ENCODE measurements at regions not wholly inside any gene's neighbourhood (a gene's known extent, or its start where the extent isn't known, plus 50 kb on each side); places are given as distances from the start of the nearest gene placed in this dataset.

DNA sequence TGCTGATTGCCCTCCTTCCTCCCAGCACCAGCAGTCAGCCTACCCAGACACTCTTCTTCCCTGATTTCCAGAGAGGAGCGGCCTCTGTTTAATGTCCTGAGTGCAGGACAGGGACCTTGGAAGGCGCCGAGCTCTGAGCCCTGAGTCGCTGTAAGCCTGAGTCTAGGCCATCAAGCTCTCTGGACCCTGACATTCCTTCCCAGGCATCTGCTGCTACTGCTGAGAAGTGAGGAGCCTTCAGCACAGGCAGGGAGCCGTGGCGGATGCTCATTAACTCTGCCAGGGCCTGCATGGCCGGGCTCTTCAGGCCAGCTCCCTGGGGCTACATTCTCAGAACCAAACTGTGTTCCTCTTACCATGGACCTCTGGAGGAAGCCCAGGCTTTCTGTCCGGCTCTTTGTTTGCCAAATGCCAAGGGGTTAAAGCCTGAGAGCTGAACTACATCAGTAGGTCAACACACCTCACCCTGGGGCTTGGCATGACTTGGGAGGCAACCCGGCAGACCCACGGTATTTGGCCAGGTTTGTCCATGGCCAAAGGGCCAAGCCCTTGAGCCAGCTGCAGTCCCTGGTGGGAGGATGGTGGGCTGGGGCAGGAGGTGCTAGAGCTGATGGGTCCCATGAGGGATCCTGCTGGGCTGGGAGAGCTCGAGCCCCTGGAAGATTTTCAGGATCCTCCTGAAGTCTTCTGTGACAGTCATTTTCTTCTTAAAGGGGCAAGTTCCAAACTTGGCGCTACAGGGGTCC is 721.4 kb downstream of the BRD1 start:
- Histone ChIP-seq H3K36me3 (ENCODE audit: low read depth, low read length) (no peaks in the 10 kb centered on the region), H4K20me1 (ENCODE audit: low read length) (no peaks in the 10 kb centered on the region), H3K27me3 (ENCODE audit: low read length) (no peaks in the 10 kb centered on the region), H3F3A (ENCODE audit: low read length, unreplicated experiment) (no peaks in the 10 kb centered on the region), H3K9ac (ENCODE audit: low read length) (no peak overlapping the region), H3K4me1 (ENCODE audit: insufficient read depth, low read length) (no peaks in the 10 kb centered on the region), H3K4me3 (ENCODE audit: low read length) (no peak overlapping the region), H3K79me2 (ENCODE audit: low read length) (no peaks in the 10 kb centered on the region), H3K4me2 (ENCODE audit: low read length) (no peak overlapping the region), H2AFZ (ENCODE audit: low read length) (no peak overlapping the region), H3K9me3 (ENCODE audit: low read length) (no peaks in the 10 kb centered on the region), H3K27ac (ENCODE audit: low read length) (no peak overlapping the region), H3K9me2 (replicated peaks; ENCODE audit: low read length) (no peaks in the 10 kb centered on the region)
- CTCF ChIA-PET = no interaction called here
- TF ChIP-seq EZH2phosphoT487 (IDR thresholded peaks at IDR 0.05; ENCODE audit: borderline replicate concordance, low read length) = no peak
- TF ChIP-seq, protein P1, sequence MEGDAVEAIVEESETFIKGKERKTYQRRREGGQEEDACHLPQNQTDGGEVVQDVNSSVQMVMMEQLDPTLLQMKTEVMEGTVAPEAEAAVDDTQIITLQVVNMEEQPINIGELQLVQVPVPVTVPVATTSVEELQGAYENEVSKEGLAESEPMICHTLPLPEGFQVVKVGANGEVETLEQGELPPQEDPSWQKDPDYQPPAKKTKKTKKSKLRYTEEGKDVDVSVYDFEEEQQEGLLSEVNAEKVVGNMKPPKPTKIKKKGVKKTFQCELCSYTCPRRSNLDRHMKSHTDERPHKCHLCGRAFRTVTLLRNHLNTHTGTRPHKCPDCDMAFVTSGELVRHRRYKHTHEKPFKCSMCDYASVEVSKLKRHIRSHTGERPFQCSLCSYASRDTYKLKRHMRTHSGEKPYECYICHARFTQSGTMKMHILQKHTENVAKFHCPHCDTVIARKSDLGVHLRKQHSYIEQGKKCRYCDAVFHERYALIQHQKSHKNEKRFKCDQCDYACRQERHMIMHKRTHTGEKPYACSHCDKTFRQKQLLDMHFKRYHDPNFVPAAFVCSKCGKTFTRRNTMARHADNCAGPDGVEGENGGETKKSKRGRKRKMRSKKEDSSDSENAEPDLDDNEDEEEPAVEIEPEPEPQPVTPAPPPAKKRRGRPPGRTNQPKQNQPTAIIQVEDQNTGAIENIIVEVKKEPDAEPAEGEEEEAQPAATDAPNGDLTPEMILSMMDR (conservative IDR thresholded peaks at IDR 0.05; ENCODE audit: low read depth, low read length) = no peak
- no peak for TF ChIP-seq EZH2 (IDR thresholded peaks at IDR 0.05; ENCODE audit: low read length, unreplicated experiment)
- ATAC-seq = no peak
- DNase-seq = no peak
- no TSS peak for BruUV-seq (replicated peaks)
- intact Hi-C loops (cut with micrococcal nuclease) = no loop called here
- POLR2A ChIA-PET (ENCODE audit: unreplicated experiment) = no interaction called here

DNA sequence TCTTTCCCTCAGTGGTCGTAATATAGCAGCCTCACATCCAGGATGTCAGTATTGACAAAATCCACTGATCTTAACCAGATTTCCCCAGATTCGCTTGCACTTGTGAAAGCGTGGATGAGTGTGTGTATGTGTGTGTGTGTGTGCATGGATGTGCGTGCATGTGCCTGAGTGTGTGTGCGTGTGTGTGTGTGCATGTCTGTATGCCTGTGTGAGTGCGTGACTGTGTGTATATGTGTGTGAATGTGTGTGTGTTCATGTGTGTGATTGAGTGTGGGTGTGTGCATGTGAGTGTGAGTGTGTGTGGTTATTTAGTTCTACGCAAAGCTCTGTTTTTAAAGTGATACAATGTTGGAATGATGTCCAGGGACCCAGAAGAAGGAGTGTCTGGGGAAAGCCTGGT is 723.2 kb downstream of the BRD1 start:
- no peaks in the 10 kb centered on the region for H3K4me1 ChIP-seq (ENCODE audit: insufficient read depth, low read length)
- TF ChIP-seq EZH2phosphoT487 (IDR thresholded peaks at IDR 0.05; ENCODE audit: borderline replicate concordance, low read length) (no peak), EZH2 (IDR thresholded peaks at IDR 0.05; ENCODE audit: low read length, unreplicated experiment) (no peak)
- TF ChIP-seq, protein P1 (conservative IDR thresholded peaks at IDR 0.05; ENCODE audit: low read depth, low read length) = no peak
- no peak overlapping the region for H3K9ac ChIP-seq (ENCODE audit: low read length)
- no TSS peak for BruUV-seq (replicated peaks)
- no peak overlapping the region for H3K4me3 ChIP-seq (ENCODE audit: low read length)
- no peaks in the 10 kb centered on the region for H4K20me1 ChIP-seq (ENCODE audit: low read length)
- DNase-seq (no peak), ATAC-seq (no peak)
- H3K9me3 ChIP-seq (ENCODE audit: low read length) = no peaks in the 10 kb centered on the region
- no peaks in the 10 kb centered on the region for H3K36me3 ChIP-seq (ENCODE audit: low read depth, low read length)
- no peaks in the 10 kb centered on the region for H3K9me2 ChIP-seq (replicated peaks; ENCODE audit: low read length)
- H3K27me3 ChIP-seq (ENCODE audit: low read length) = no peaks in the 10 kb centered on the region
- no peaks in the 10 kb centered on the region for H3K79me2 ChIP-seq (ENCODE audit: low read length)
- H3K4me2 ChIP-seq (ENCODE audit: low read length) = no peak overlapping the region
- intact Hi-C loops (cut with micrococcal nuclease) = no loop called here
- CTCF ChIA-PET = no interaction called here
- no peaks in the 10 kb centered on the region for H3F3A ChIP-seq (ENCODE audit: low read length, unreplicated experiment)
- H3K27ac ChIP-seq (ENCODE audit: low read length) = no peak overlapping the region
- POLR2A ChIA-PET (ENCODE audit: unreplicated experiment) = no interaction called here
- no peak overlapping the region for H2AFZ ChIP-seq (ENCODE audit: low read length)

DNA sequence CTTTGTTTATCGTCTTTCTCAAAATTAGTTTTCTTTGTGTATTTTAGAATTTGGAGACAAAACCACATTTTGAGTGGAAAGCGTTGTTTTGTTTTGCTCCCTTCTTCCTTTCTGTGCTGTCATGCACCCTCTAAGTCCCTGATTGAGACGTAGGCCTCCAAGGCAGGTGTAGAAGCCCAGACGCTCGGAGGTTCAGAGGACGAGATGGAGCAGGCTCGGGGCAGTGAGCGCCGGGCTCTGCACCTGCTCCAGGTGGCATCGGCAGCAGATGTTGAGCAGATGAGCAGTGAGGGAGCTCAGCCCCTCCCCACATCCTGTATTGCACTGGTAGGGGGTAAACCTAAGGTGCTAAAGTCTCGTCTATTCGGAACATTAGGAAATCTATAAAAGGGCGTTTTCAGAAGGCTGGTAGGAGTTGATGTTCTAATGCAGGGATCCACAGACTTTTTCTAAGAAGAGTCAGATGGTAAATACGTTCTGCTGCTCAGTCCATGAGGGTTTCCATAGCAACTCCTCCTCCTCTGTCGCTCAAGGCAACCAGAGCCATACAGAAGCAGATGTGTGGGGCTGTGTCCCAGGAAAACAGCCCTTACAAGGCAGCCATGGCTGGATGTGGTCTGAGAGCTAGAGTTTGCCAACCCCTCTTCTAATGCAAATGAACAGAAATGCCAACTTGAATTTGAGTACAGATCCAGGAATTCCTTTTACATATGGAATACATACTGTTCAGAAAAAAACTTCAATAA is 724.2 kb downstream of the BRD1 start:
- BruUV-seq (replicated peaks) = no TSS peak
- H3K9me3 ChIP-seq (ENCODE audit: low read length) = no peaks in the 10 kb centered on the region
- POLR2A ChIA-PET (ENCODE audit: unreplicated experiment) = no interaction called here

More for the DNA sequence above, 724.2 kb downstream of the BRD1 start:
- Histone ChIP-seq H4K20me1 (ENCODE audit: low read length) (no peaks in the 10 kb centered on the region), H3K4me3 (ENCODE audit: low read length) (no peak overlapping the region), H3K36me3 (ENCODE audit: low read depth, low read length) (no peaks in the 10 kb centered on the region), H3K9ac (ENCODE audit: low read length) (no peak overlapping the region), H3K27ac (ENCODE audit: low read length) (no peak overlapping the region), H3K27me3 (ENCODE audit: low read length) (no peaks in the 10 kb centered on the region), H3K9me2 (replicated peaks; ENCODE audit: low read length) (no peaks in the 10 kb centered on the region), H3K79me2 (ENCODE audit: low read length) (no peaks in the 10 kb centered on the region), H3K4me1 (ENCODE audit: insufficient read depth, low read length) (no peaks in the 10 kb centered on the region), H3F3A (ENCODE audit: low read length, unreplicated experiment) (no peaks in the 10 kb centered on the region), H2AFZ (ENCODE audit: low read length) (no peak overlapping the region), H3K4me2 (ENCODE audit: low read length) (no peak overlapping the region)
- TF ChIP-seq EZH2 (IDR thresholded peaks at IDR 0.05; ENCODE audit: low read length, unreplicated experiment) (no peak), EZH2phosphoT487 (IDR thresholded peaks at IDR 0.05; ENCODE audit: borderline replicate concordance, low read length) (no peak)
- TF ChIP-seq, protein P1 (conservative IDR thresholded peaks at IDR 0.05; ENCODE audit: low read depth, low read length) = no peak
- no peak for ATAC-seq
- intact Hi-C loops (cut with micrococcal nuclease) = no loop called here
- DNase-seq = no peak
- CTCF ChIA-PET = no interaction called here

Data from PC-3 (cell line).